Chondrocyte (in vitro differentiated cells): ENCODE measurements at regions not wholly inside any gene's neighbourhood (a gene's known extent, or its start where the extent isn't known, plus 50 kb on each side); places are given as distances from the start of the nearest gene placed in this dataset.

Source experiments
- DNase-seq: peaks from one replicate; pipeline ENCODE4 v3.0.0; 2021; ENCODE audit warnings: mixed read lengths, low spot score
- H3K27ac Mint-ChIP-seq: one replicate; pipeline ENCODE4 v1.8.0; 2021; ENCODE audit warnings: mild to moderate bottlenecking, moderate library complexity, mixed read lengths; ENCODE audit not compliant: unreplicated experiment
- H3K27me3 Mint-ChIP-seq: 2 replicates; pipeline ENCODE4 v1.8.0; 2021; ENCODE audit warnings: low read depth, mixed read lengths
- H3K36me3 Mint-ChIP-seq: 2 replicates; pipeline ENCODE4 v1.8.0; 2021; ENCODE audit warnings: low read depth, mixed read lengths
- H3K4me1 Mint-ChIP-seq: 2 replicates; pipeline ENCODE4 v1.8.0; 2021; ENCODE audit warnings: low read depth, mild to moderate bottlenecking, mixed read lengths
- H3K4me3 Mint-ChIP-seq: one replicate; pipeline ENCODE4 v1.8.0; 2021; ENCODE audit warnings: mild to moderate bottlenecking, moderate library complexity, mixed read lengths; ENCODE audit not compliant: unreplicated experiment
- H3K9me3 Mint-ChIP-seq: 2 replicates; pipeline ENCODE4 v1.8.0; 2021; ENCODE audit warnings: low read depth, mixed read lengths
- CTCF ChIP-seq: fragments of 200-600 bp; sonication (generic); IDR thresholded peaks from 2 replicates; pipeline ENCODE4 v1.5.0; 2021; ENCODE audit warnings: antibody characterized with exemption, mild to moderate bottlenecking, moderate library complexity

GRCh38 chr1:118421868-118422350, 236.9 kb upstream of the SPAG17 start:
- H3K27me3 Mint-ChIP-seq = no peaks in the 10 kb centered on the region
- no peaks in the 10 kb centered on the region for H3K4me1 Mint-ChIP-seq
- H3K4me3 Mint-ChIP-seq = no peak overlapping the region
- no peaks in the 10 kb centered on the region for H3K36me3 Mint-ChIP-seq
- no peaks in the 10 kb centered on the region for H3K9me3 Mint-ChIP-seq
- no peak for DNase-seq
- TF ChIP-seq CTCF = no peak
- H3K27ac Mint-ChIP-seq = no peak overlapping the region

DNA sequence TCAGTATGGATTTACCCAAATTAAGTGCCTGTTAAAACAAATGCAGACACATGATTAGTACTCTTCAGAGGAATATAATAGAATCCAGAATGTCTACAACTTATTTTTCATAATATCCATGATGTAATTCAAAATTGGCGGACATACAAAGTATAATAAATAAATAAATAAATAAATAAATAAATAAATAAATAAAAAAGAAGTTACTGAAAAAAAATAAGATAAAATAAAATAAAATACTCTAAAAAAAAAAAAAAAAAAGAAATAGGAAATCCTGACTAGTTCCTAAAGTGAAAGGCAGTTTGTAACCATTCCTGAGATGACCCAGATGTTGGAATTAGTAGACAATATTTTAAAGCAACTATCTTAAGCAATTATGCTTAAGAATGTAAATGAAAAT, 219.0 kb upstream of the SPAG17 start:
- no peaks in the 10 kb centered on the region for H3K4me1 Mint-ChIP-seq
- no peak overlapping the region for H3K27ac Mint-ChIP-seq
- H3K4me3 Mint-ChIP-seq = no peak overlapping the region
- H3K27me3 Mint-ChIP-seq = peaks cover 6% of the 10 kb centered on the region
- H3K36me3 Mint-ChIP-seq = no peaks in the 10 kb centered on the region
- no peak for TF ChIP-seq CTCF
- no peak for DNase-seq
- H3K9me3 Mint-ChIP-seq = peaks cover 22% of the 10 kb centered on the region

- no peak for TF ChIP-seq CTCF
- H3K27me3 Mint-ChIP-seq = peaks cover 1% of the 10 kb centered on the region
- H3K36me3 Mint-ChIP-seq = no peaks in the 10 kb centered on the region
- no peaks in the 10 kb centered on the region for H3K9me3 Mint-ChIP-seq
- H3K4me3 Mint-ChIP-seq = no peak overlapping the region
- H3K4me1 Mint-ChIP-seq = no peaks in the 10 kb centered on the region
- H3K27ac Mint-ChIP-seq = no peak overlapping the region
- DNase-seq = no peak
These were observed 212.4 kb upstream of the SPAG17 start for GRCh38 chr1:118397496-118397859.

- no peaks in the 10 kb centered on the region for H3K4me1 Mint-ChIP-seq
- no peak overlapping the region for H3K27ac Mint-ChIP-seq
- H3K36me3 Mint-ChIP-seq = no peaks in the 10 kb centered on the region
- no peak for DNase-seq
- H3K9me3 Mint-ChIP-seq = no peaks in the 10 kb centered on the region
- peaks cover 1% of the 10 kb centered on the region for H3K27me3 Mint-ChIP-seq
- no peak for TF ChIP-seq CTCF
- H3K4me3 Mint-ChIP-seq = no peak overlapping the region
These were observed 211.9 kb upstream of the SPAG17 start for GRCh38 chr1:118396829-118397495.

- Mint-ChIP-seq H3K27ac (no peak overlapping the region), H3K4me1 (no peaks in the 10 kb centered on the region), H3K36me3 (no peaks in the 10 kb centered on the region), H3K9me3 (no peaks in the 10 kb centered on the region), H3K4me3 (no peak overlapping the region), H3K27me3 (peaks cover 1% of the 10 kb centered on the region)
- no peak for TF ChIP-seq CTCF
- DNase-seq = no peak
These were observed 211.3 kb upstream of the SPAG17 start for GRCh38 chr1:118396279-118396678.
